ENCODE measurements at regions not wholly inside any gene's neighbourhood (a gene's known extent, or its start where the extent isn't known, plus 50 kb on each side); places are given as distances from the start of the nearest gene placed in this dataset.

- DNase-seq, result no peak
These were observed 147.4 kb upstream of the STK17B start for GRCh38 chr2:196318517-196319377.

GRCh38 chr2:196322973-196323810, 151.8 kb upstream of the STK17B start:
- no peak for DNase-seq

- no peak for DNase-seq
These were observed 152.8 kb upstream of the STK17B start for GRCh38 chr2:196324211-196324610.

GRCh38 chr2:196328088-196328680, 156.8 kb upstream of the STK17B start:
- DNase-seq, result no peak

- DNase-seq, result no peak
These were observed 158.6 kb upstream of the STK17B start for GRCh38 chr2:196329959-196330358.

- no peak for DNase-seq
These were observed 159.3 kb upstream of the STK17B start for GRCh38 chr2:196330645-196331044.

GRCh38 chr2:196331143-196331542, 159.8 kb upstream of the STK17B start:
- no peak for DNase-seq

GRCh38 chr2:196331851-196332250, 160.5 kb upstream of the STK17B start:
- no peak for DNase-seq

- DNase-seq, result no peak
These were observed 162.0 kb upstream of the STK17B start for GRCh38 chr2:196333397-196333796.

- no peak for DNase-seq
These were observed 163.3 kb upstream of the STK17B start for GRCh38 chr2:196334710-196335109.

GRCh38 chr2:196335221-196335634, 163.8 kb upstream of the STK17B start:
- DNase-seq, result no peak

GRCh38 chr2:196336207-196336606, 164.8 kb upstream of the STK17B start:
- no peak for DNase-seq

- no peak for DNase-seq
These were observed 165.3 kb upstream of the STK17B start for GRCh38 chr2:196336715-196337114.

GRCh38 chr2:196337208-196337953, 166.0 kb upstream of the STK17B start:
- no peak for DNase-seq

- no peak for DNase-seq
These were observed 167.1 kb upstream of the STK17B start for GRCh38 chr2:196338440-196338839.

- DNase-seq, result no peak
These were observed 170.0 kb upstream of the STK17B start for GRCh38 chr2:196341277-196341841.

- DNase-seq, result no peak
These were observed 173.0 kb upstream of the STK17B start for GRCh38 chr2:196344397-196344796.

GRCh38 chr2:196353717-196354116, 182.3 kb upstream of the STK17B start:
- DNase-seq, result no peak

- no peak for DNase-seq
These were observed 182.8 kb upstream of the STK17B start for GRCh38 chr2:196354186-196354585.

- no peak for DNase-seq
These were observed 185.0 kb upstream of the STK17B start for GRCh38 chr2:196356332-196356731.

- DNase-seq, result no peak
These were observed 189.3 kb upstream of the STK17B start for GRCh38 chr2:196360650-196361049.

- no peak for DNase-seq
These were observed 190.4 kb upstream of the STK17B start for GRCh38 chr2:196361606-196362326.

Measured in retina (tissue), 1 donor.